ENCODE measurements at regions not wholly inside any gene's neighbourhood (a gene's known extent, or its start where the extent isn't known, plus 50 kb on each side); places are given as distances from the start of the nearest gene placed in this dataset.
A peak's percentile ranks its signal among the peaks of the same experiment; 100 is the strongest.

DNA sequence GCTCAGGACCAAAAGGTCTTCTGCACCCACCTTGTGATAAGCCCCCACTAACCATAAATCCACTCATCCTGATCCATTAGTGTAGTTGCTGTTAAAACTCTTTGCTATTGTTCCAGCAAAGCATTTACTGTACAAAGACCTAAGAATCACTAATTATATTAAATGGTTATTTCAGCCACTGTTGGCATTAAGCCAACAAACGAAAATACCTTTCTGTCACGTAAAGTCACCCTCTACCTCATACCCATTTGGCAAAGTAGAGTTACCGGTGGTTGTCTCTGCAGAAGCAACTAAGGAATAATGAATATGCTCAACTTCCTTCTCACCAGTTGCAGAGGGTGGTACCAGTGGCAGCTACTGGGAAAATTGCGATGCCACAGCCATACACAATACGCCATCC, 224.5 kb downstream of the SP3 start:
- Histone ChIP-seq H3K4me1 (ENCODE audit: control insufficient read depth, insufficient read depth, low read length) (no peaks in the 10 kb centered on the region), H3K4me3 (ENCODE audit: insufficient read depth, low read depth, low read length) (no peak overlapping the region), H3K9me3 (ENCODE audit: control insufficient read depth, low read length) (no peaks in the 10 kb centered on the region), H3K27ac (ENCODE audit: insufficient read depth, low read depth, low read length, poor library complexity, severe bottlenecking) (no peak overlapping the region), H3K36me3 (ENCODE audit: control insufficient read depth, insufficient read depth, low read length) (no peaks in the 10 kb centered on the region), H3K27me3 (ENCODE audit: control insufficient read depth, insufficient read depth, low read length, poor library complexity, severe bottlenecking) (no peaks in the 10 kb centered on the region)
- 95 to 97% methylated on average over 5 of the region's 5 CpGs for whole genome bisulfite sequencing, 2 experiments

DNA sequence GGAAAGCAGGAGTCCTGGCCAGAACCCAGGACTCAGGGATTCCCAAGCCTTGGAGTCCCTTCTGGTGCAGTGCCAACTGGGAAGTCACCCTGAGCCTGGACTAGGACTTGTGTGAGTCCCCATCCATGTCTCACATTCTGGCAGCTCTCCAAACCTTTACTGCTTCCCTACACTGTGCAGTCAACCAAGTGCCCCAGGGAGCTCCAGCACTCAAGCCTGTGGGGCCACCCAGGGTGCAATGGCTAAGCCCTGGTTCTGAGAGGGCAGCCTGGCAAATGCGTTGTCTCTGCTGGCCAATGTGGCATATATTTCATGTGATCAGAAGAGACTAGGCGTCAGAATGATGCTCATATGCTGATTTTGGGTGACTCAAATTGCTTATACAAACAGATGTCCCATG, 223.4 kb downstream of the SP3 start:
- no peaks in the 10 kb centered on the region for H3K36me3 ChIP-seq (ENCODE audit: control insufficient read depth, insufficient read depth, low read length)
- H3K27me3 ChIP-seq (ENCODE audit: control insufficient read depth, insufficient read depth, low read length, poor library complexity, severe bottlenecking), result no peaks in the 10 kb centered on the region
- H3K4me1 ChIP-seq (ENCODE audit: control insufficient read depth, insufficient read depth, low read length), result peaks cover 7% of the 10 kb centered on the region
- WGBS, 2 experiments, result 91 to 94% methylated on average over 2 of the region's 2 CpGs
- no peak overlapping the region for H3K27ac ChIP-seq (ENCODE audit: insufficient read depth, low read depth, low read length, poor library complexity, severe bottlenecking)
- H3K4me3 ChIP-seq (ENCODE audit: insufficient read depth, low read depth, low read length), result no peak overlapping the region
- H3K9me3 ChIP-seq (ENCODE audit: control insufficient read depth, low read length), result no peaks in the 10 kb centered on the region

DNA sequence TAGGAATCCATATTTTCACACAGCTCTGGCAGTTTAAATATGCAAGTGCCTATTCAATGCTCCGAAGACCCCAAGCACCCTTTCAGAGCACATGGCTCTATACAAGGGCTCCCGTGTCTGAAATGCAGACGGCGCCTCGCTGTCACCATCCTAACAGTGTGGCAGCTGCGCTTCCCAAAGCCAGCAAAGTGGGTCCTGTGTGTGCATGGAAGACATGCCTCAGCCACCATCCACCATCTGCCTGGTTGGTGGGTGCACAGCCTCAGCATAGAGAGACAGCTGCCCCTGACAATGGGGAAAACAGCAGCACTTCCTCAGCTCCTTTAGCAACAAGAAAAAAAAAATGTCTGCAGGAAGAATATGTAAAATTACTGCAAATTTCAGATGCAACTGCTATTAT, 218.1 kb downstream of the SP3 start:
- Histone ChIP-seq H3K36me3 (ENCODE audit: control insufficient read depth, insufficient read depth, low read length) (no peaks in the 10 kb centered on the region), H3K27me3 (ENCODE audit: control insufficient read depth, insufficient read depth, low read length, poor library complexity, severe bottlenecking) (no peaks in the 10 kb centered on the region), H3K9me3 (ENCODE audit: control insufficient read depth, low read length) (no peaks in the 10 kb centered on the region), H3K27ac (ENCODE audit: insufficient read depth, low read depth, low read length, poor library complexity, severe bottlenecking) (no peak overlapping the region), H3K4me1 (ENCODE audit: control insufficient read depth, insufficient read depth, low read length) (peaks cover 35% of the 10 kb centered on the region), H3K4me3 (ENCODE audit: insufficient read depth, low read depth, low read length) (no peak overlapping the region)
- 82 to 84% methylated on average over 6 of the region's 6 CpGs for WGBS, 2 experiments

DNA sequence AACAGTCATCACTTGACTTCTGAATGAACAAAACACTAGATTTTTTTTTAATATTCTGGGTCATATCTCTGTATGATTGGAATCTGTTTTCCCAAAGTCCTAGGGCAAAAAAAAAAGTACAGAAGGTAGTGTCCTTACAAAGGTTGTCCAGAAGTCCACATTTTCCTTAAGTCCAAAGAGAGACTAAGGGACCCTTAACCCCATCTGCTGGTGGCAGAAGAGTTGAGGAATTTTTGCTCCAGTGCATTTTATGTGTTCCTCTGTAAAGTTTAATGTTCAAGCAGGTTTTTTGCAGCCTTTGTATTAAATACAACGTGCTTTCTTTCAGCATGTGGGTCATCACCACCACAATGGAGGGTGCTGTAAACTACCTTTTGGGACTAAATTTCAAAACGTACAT, 215.9 kb downstream of the SP3 start:
- H3K4me3 ChIP-seq (ENCODE audit: insufficient read depth, low read depth, low read length), result no peak overlapping the region
- no peaks in the 10 kb centered on the region for H3K9me3 ChIP-seq (ENCODE audit: control insufficient read depth, low read length)
- H3K27ac ChIP-seq (ENCODE audit: insufficient read depth, low read depth, low read length, poor library complexity, severe bottlenecking), result no peak overlapping the region
- peaks cover 35% of the 10 kb centered on the region for H3K4me1 ChIP-seq (ENCODE audit: control insufficient read depth, insufficient read depth, low read length)
- no peaks in the 10 kb centered on the region for H3K36me3 ChIP-seq (ENCODE audit: control insufficient read depth, insufficient read depth, low read length)
- H3K27me3 ChIP-seq (ENCODE audit: control insufficient read depth, insufficient read depth, low read length, poor library complexity, severe bottlenecking), result no peaks in the 10 kb centered on the region
- 84 to 85% methylated on average over 2 of the region's 2 CpGs for WGBS, 2 experiments

DNA sequence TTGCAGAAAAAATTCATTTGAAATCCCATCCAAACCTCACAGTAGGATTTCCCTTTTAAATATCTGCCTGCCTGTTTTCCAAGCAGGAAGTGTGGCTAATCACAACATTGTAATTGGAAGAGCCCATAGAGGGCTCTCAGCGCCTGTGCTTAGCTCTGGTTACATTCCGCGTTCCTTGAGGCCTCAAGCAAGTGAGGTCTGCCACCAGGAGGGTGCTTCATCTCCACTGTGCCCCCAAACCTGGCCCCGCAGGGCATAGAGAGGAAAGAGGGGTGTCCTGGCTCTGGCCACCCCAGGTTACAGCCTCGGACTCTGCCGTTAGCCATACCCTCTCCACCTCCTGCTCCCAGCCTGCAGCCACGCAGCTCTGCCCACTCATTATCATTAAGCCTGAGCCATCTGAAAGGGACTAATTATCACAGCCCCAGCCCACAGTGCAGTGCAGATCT, 214.8 kb downstream of the SP3 start:
- WGBS, 2 experiments, result 12 to 20% methylated on average over 7 of the region's 7 CpGs
- peak overlapping the region; percentile 38 for H3K27ac ChIP-seq (ENCODE audit: insufficient read depth, low read depth, low read length, poor library complexity, severe bottlenecking)
- no peak overlapping the region for H3K4me3 ChIP-seq (ENCODE audit: insufficient read depth, low read depth, low read length)
- peaks cover 39% of the 10 kb centered on the region for H3K4me1 ChIP-seq (ENCODE audit: control insufficient read depth, insufficient read depth, low read length)
- H3K36me3 ChIP-seq (ENCODE audit: control insufficient read depth, insufficient read depth, low read length), result no peaks in the 10 kb centered on the region
- H3K9me3 ChIP-seq (ENCODE audit: control insufficient read depth, low read length), result no peaks in the 10 kb centered on the region
- no peaks in the 10 kb centered on the region for H3K27me3 ChIP-seq (ENCODE audit: control insufficient read depth, insufficient read depth, low read length, poor library complexity, severe bottlenecking)

DNA sequence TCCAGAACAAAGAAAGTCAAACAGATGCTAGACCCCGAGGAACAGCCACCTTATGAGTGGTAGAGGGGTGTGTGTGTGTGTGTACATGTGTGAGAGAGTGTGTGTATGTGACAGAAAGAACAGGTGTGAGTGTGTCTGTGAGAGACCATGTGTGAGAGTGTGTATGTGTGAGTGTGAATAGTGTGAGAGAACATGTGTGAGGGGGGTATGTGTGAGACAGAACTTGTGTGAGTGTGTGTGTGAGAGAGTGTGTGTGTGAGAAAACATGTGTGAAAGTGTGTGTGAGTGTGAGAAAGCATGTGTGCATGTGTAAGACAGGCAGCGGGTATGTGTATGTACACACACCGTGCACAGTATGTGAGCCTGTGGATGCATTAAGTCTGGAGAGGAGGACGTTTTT, 214.3 kb downstream of the SP3 start:
- Histone ChIP-seq H3K4me3 (ENCODE audit: insufficient read depth, low read depth, low read length) (no peak overlapping the region), H3K27ac (ENCODE audit: insufficient read depth, low read depth, low read length, poor library complexity, severe bottlenecking) (no peak overlapping the region), H3K4me1 (ENCODE audit: control insufficient read depth, insufficient read depth, low read length) (peaks cover 39% of the 10 kb centered on the region), H3K27me3 (ENCODE audit: control insufficient read depth, insufficient read depth, low read length, poor library complexity, severe bottlenecking) (no peaks in the 10 kb centered on the region), H3K9me3 (ENCODE audit: control insufficient read depth, low read length) (no peaks in the 10 kb centered on the region), H3K36me3 (ENCODE audit: control insufficient read depth, insufficient read depth, low read length) (no peaks in the 10 kb centered on the region)
- 78 to 83% methylated on average over 4 of the region's 4 CpGs for WGBS, 2 experiments

DNA sequence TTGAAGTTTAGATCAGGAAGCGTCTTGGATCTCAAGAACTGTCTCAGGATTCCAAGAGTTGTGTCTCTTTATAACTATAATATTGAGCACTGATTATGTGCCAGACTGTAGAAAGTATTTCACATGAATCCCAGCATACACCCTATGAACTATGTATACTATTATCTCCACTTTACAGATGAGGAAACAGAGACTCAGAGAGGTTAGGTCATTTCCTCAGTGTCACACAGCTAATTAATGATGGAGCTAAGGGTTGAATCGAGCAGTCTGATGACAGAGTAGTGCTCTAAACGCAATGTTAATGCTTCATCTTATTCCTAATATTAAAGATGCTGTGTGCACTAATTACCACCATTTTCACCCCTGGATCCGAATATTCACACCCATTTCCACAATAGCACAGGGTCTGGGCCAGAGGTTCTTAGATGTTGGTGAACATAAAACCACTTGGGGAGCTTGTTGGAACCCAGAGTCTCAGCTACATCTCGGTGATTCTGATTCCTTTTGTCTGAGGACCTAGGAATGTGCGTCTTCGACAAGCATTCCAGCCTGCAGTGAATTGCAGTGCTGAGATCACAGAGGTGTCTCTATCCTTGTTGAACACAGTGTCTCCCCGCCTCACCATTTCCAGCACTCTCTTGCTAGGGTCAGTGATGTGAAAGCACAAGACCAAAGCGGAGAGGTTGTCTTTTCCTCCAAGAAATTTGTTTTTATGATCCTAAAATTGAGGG, 213.8 kb downstream of the SP3 start:
- Histone ChIP-seq H3K9me3 (ENCODE audit: control insufficient read depth, low read length) (no peaks in the 10 kb centered on the region), H3K27ac (ENCODE audit: insufficient read depth, low read depth, low read length, poor library complexity, severe bottlenecking) (no peak overlapping the region), H3K4me3 (ENCODE audit: insufficient read depth, low read depth, low read length) (no peak overlapping the region), H3K27me3 (ENCODE audit: control insufficient read depth, insufficient read depth, low read length, poor library complexity, severe bottlenecking) (no peaks in the 10 kb centered on the region), H3K36me3 (ENCODE audit: control insufficient read depth, insufficient read depth, low read length) (no peaks in the 10 kb centered on the region), H3K4me1 (ENCODE audit: control insufficient read depth, insufficient read depth, low read length) (peaks cover 36% of the 10 kb centered on the region)
- WGBS, 2 experiments, result 68 to 83% methylated on average over 7 to 9 of the region's 9 CpGs

DNA sequence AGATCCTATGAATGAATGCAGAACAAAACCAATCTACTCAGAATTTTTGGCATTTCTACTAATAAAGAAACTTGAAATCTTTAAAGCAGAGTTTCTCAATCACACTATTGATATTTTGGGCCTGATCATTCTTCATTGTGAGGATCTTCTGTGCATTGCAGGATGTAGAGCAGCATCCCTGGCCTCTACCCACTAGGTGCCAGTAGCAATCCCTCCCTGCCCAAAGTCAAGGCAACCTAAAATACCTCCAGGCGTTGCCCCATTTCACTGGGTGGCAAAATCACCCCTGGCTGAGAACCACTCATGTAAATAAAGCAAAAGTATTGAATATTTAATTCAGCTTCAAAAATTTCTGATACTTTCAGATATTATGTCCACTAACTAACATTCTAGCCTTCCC, 213.0 kb downstream of the SP3 start:
- 30 to 64% methylated on average over 1 of the region's 1 CpG for WGBS, 2 experiments
- H3K4me1 ChIP-seq (ENCODE audit: control insufficient read depth, insufficient read depth, low read length), result peaks cover 31% of the 10 kb centered on the region
- H3K36me3 ChIP-seq (ENCODE audit: control insufficient read depth, insufficient read depth, low read length), result no peaks in the 10 kb centered on the region
- no peaks in the 10 kb centered on the region for H3K9me3 ChIP-seq (ENCODE audit: control insufficient read depth, low read length)
- no peak overlapping the region for H3K4me3 ChIP-seq (ENCODE audit: insufficient read depth, low read depth, low read length)
- no peak overlapping the region for H3K27ac ChIP-seq (ENCODE audit: insufficient read depth, low read depth, low read length, poor library complexity, severe bottlenecking)
- no peaks in the 10 kb centered on the region for H3K27me3 ChIP-seq (ENCODE audit: control insufficient read depth, insufficient read depth, low read length, poor library complexity, severe bottlenecking)

DNA sequence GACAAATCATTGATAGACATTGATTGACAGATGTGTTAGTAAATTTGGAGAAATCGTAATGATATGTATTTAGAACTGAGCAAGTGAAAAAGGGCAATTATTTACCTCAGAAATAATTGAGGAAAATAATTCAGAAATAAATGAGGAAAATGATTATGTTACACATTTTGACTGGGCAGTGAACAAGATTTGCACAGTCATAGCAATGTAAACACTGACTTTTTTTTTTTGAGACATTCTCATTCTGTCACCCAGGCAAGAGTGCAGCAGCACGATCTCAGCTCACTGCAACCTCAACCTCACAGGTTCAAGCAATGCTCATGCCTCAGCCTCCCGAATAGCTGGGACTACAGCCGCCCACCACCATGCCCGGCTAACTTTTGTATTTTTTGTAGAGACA, 211.7 kb downstream of the SP3 start:
- H3K27ac ChIP-seq (ENCODE audit: insufficient read depth, low read depth, low read length, poor library complexity, severe bottlenecking), result no peak overlapping the region
- peaks cover 31% of the 10 kb centered on the region for H3K4me1 ChIP-seq (ENCODE audit: control insufficient read depth, insufficient read depth, low read length)
- H3K9me3 ChIP-seq (ENCODE audit: control insufficient read depth, low read length), result no peaks in the 10 kb centered on the region
- H3K4me3 ChIP-seq (ENCODE audit: insufficient read depth, low read depth, low read length), result no peak overlapping the region
- 92 to 93% methylated on average over 5 of the region's 5 CpGs for WGBS, 2 experiments
- H3K36me3 ChIP-seq (ENCODE audit: control insufficient read depth, insufficient read depth, low read length), result no peaks in the 10 kb centered on the region
- H3K27me3 ChIP-seq (ENCODE audit: control insufficient read depth, insufficient read depth, low read length, poor library complexity, severe bottlenecking), result no peaks in the 10 kb centered on the region

DNA sequence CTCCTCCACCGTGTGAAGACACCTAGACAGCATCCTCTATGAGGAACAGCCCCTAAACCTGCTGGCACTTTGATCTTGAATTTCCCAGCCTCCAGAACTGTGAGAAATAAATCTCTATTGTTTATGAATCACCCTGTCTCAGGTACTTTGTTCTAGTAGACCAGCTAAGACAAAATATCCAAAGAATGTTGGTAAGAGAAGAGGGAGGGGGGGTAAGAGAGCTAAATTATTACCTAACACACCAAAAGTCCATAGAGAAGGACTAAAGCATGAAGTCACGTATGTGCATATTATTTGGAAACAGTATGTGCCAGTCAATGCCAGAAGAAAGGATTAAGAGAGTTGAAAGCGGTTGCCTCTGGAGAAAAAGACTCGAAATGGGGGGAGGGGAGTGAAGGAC, 211.0 kb downstream of the SP3 start:
- H3K4me3 ChIP-seq (ENCODE audit: insufficient read depth, low read depth, low read length), result no peak overlapping the region
- peaks cover 25% of the 10 kb centered on the region for H3K4me1 ChIP-seq (ENCODE audit: control insufficient read depth, insufficient read depth, low read length)
- H3K27me3 ChIP-seq (ENCODE audit: control insufficient read depth, insufficient read depth, low read length, poor library complexity, severe bottlenecking), result no peaks in the 10 kb centered on the region
- H3K36me3 ChIP-seq (ENCODE audit: control insufficient read depth, insufficient read depth, low read length), result no peaks in the 10 kb centered on the region
- 68 to 78% methylated on average over 4 of the region's 4 CpGs for WGBS, 2 experiments
- H3K27ac ChIP-seq (ENCODE audit: insufficient read depth, low read depth, low read length, poor library complexity, severe bottlenecking), result no peak overlapping the region
- H3K9me3 ChIP-seq (ENCODE audit: control insufficient read depth, low read length), result no peaks in the 10 kb centered on the region

DNA sequence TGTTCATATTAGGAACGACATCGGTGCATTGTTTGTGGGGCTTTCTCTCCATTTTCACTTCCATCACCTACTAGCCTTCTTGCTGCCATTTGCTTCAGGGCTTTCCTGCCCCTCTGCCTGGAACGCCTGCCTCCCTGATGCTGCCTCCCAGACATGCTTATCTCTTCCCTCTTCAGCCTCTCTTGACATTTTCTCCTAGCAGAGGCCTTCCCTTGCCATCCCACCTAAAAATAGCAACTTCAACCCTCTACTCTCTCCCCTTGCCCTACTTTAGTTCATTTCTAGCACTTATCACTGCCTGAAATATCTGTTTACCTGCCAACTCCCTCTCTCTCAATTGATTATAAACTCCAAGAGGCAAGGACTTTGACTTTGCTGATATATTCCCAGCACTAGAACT, 210.3 kb downstream of the SP3 start:
- WGBS, 2 experiments, result 87 to 88% methylated on average over 3 of the region's 3 CpGs
- Histone ChIP-seq H3K27me3 (ENCODE audit: control insufficient read depth, insufficient read depth, low read length, poor library complexity, severe bottlenecking) (no peaks in the 10 kb centered on the region), H3K36me3 (ENCODE audit: control insufficient read depth, insufficient read depth, low read length) (no peaks in the 10 kb centered on the region), H3K4me3 (ENCODE audit: insufficient read depth, low read depth, low read length) (no peak overlapping the region), H3K9me3 (ENCODE audit: control insufficient read depth, low read length) (no peaks in the 10 kb centered on the region), H3K27ac (ENCODE audit: insufficient read depth, low read depth, low read length, poor library complexity, severe bottlenecking) (no peak overlapping the region), H3K4me1 (ENCODE audit: control insufficient read depth, insufficient read depth, low read length) (peaks cover 21% of the 10 kb centered on the region)
